ENCODE measurements at regions not wholly inside any gene's neighbourhood (a gene's known extent, or its start where the extent isn't known, plus 50 kb on each side); places are given as distances from the start of the nearest gene placed in this dataset.
"Not testable (repeated sequence)": the region's sequence is repeated elsewhere in the genome, so short reads cannot be mapped to it uniquely, and the experiment has no call there.

GRCh38 chr17:61539728-61540127 is 51.3 kb downstream of the NACA2 start:
- not testable (repeated sequence) for DNase-seq

- DNase-seq: no peak
Observed at GRCh38 chr17:61538480-61538879, 52.5 kb downstream of the NACA2 start.

- no peak for DNase-seq
Observed at GRCh38 chr17:61537264-61537771, 53.7 kb downstream of the NACA2 start.

- peak in 2 of 4 experiments; percentile 3 to 10 for DNase-seq
Observed at GRCh38 chr17:61536422-61536955, 54.5 kb downstream of the NACA2 start.
